GM23338 (cell line): ENCODE measurements at regions not wholly inside any gene's neighbourhood (a gene's known extent, or its start where the extent isn't known, plus 50 kb on each side); places are given as distances from the start of the nearest gene placed in this dataset.

Experiments used
- CREB1 ChIP-seq: fragments of 250-450 bp; sonication (Bioruptor Pico); IDR thresholded peaks from 2 replicates; pipeline ENCODE4 v1.5.0; 2020; ENCODE audit warnings: low read depth, mild to moderate bottlenecking, moderate library complexity
- EZH2phosphoT487 ChIP-seq: fragments of 200-600 bp; sonication (generic); IDR thresholded peaks from one replicate; pipeline ENCODE4 v1.8.1; 2018; ENCODE audit warnings: antibody characterized with exemption; ENCODE audit not compliant: unreplicated experiment
- JUNB ChIP-seq: IDR thresholded peaks from one replicate; pipeline ENCODE4 v1.6.1; 2016; ENCODE audit warnings: antibody characterized with exemption; ENCODE audit not compliant: unreplicated experiment
- POLR2AphosphoS5 ChIP-seq: IDR thresholded peaks from 2 replicates; pipeline ENCODE4 v1.6.1; 2016; ENCODE audit warnings: antibody characterized with exemption, low read depth
- TF ChIP-seq, protein P1 (sequence below), 2 experiments: fragments of 200-600 bp in 1 of 2; sonication (generic) in 1 of 2; conservative IDR thresholded peaks; 2 replicates each; pipeline versions ENCODE4 v1.5.1 to v1.6.1; 2016 to 2017; ENCODE audit warnings: antibody characterized with exemption in 2 of 2, low read depth in 2 of 2, mild to moderate bottlenecking in 2 of 2, moderate library complexity in 1 of 2
- TF ChIP-seq, protein P2 (sequence below): IDR thresholded peaks from one replicate; pipeline ENCODE4 v1.6.1; 2018; ENCODE audit warnings: antibody characterized with exemption; ENCODE audit not compliant: unreplicated experiment

DNA sequence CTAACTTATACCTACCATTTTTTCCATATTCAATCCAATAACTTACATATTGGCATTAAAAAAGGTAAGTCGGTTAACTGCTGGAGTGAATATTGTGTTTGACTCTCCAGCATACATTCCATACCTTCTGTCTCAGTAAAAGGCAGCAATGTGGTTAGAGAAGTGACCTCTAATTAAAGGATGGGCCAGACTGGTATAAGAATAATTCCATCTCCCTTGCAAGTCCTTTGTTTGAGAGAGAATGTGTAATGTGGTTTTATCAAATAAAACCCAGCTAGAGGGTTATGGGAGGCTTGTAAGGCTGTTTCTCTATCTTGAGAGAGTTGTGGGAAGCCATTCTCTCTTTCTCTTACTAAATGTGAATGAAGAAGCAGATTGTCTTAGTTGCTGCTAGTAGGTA, 289.3 kb upstream of the TCF4 start:
- TF ChIP-seq, protein P1, sequence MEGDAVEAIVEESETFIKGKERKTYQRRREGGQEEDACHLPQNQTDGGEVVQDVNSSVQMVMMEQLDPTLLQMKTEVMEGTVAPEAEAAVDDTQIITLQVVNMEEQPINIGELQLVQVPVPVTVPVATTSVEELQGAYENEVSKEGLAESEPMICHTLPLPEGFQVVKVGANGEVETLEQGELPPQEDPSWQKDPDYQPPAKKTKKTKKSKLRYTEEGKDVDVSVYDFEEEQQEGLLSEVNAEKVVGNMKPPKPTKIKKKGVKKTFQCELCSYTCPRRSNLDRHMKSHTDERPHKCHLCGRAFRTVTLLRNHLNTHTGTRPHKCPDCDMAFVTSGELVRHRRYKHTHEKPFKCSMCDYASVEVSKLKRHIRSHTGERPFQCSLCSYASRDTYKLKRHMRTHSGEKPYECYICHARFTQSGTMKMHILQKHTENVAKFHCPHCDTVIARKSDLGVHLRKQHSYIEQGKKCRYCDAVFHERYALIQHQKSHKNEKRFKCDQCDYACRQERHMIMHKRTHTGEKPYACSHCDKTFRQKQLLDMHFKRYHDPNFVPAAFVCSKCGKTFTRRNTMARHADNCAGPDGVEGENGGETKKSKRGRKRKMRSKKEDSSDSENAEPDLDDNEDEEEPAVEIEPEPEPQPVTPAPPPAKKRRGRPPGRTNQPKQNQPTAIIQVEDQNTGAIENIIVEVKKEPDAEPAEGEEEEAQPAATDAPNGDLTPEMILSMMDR (conservative IDR thresholded peaks at IDR 0.05; ENCODE audit: low read depth in 2 of 2), result no peak
- no peak for TF ChIP-seq POLR2AphosphoS5
- no peak for TF ChIP-seq JUNB
- TF ChIP-seq EZH2phosphoT487, result no peak
- TF ChIP-seq, protein P2, sequence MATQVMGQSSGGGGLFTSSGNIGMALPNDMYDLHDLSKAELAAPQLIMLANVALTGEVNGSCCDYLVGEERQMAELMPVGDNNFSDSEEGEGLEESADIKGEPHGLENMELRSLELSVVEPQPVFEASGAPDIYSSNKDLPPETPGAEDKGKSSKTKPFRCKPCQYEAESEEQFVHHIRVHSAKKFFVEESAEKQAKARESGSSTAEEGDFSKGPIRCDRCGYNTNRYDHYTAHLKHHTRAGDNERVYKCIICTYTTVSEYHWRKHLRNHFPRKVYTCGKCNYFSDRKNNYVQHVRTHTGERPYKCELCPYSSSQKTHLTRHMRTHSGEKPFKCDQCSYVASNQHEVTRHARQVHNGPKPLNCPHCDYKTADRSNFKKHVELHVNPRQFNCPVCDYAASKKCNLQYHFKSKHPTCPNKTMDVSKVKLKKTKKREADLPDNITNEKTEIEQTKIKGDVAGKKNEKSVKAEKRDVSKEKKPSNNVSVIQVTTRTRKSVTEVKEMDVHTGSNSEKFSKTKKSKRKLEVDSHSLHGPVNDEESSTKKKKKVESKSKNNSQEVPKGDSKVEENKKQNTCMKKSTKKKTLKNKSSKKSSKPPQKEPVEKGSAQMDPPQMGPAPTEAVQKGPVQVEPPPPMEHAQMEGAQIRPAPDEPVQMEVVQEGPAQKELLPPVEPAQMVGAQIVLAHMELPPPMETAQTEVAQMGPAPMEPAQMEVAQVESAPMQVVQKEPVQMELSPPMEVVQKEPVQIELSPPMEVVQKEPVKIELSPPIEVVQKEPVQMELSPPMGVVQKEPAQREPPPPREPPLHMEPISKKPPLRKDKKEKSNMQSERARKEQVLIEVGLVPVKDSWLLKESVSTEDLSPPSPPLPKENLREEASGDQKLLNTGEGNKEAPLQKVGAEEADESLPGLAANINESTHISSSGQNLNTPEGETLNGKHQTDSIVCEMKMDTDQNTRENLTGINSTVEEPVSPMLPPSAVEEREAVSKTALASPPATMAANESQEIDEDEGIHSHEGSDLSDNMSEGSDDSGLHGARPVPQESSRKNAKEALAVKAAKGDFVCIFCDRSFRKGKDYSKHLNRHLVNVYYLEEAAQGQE, result no peak
- TF ChIP-seq CREB1 (CRISPR knock-in tag), result no peak
